GM11168 (cell line): ENCODE measurements at regions not wholly inside any gene's neighbourhood (a gene's known extent, or its start where the extent isn't known, plus 50 kb on each side); places are given as distances from the start of the nearest gene placed in this dataset.
"Not testable (repeated sequence)": the region's sequence is repeated elsewhere in the genome, so short reads cannot be mapped to it uniquely, and the experiment has no call there.

ENCODE experiments used
- in situ Hi-C: fragments of 300-500 bp; cut with MboI; formaldehyde crosslinking; loops from one replicate; pipeline ENCODE4 v1.12.0; 2022; ENCODE audit warnings: low sequenced_read_pairs; ENCODE audit not compliant: unreplicated experiment

GRCh38 chr22:49660794-49661781 is 166.6 kb downstream of the BRD1 start:
- in situ Hi-C loops = no loop called here

DNA sequence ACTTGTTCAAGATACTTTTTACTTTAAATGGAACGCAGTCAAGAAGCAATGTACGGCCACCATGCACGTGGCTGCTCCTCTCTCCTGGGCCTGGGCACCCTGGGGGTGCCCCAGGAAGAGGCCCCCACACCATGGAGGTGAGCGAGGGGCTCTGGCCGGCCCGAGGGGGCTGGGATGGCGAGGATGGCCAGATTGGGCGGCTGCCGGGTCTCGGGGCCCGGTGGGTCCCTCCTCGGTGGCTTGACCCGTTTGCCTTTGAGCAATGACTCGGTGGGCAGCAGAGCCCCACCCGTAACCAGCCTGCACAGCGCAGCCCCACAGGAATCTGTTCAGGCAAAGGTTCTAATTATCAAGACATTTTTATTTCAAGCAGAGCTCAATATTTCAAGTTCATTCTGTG is 167.4 kb downstream of the BRD1 start:
- in situ Hi-C loops = no loop called here

DNA sequence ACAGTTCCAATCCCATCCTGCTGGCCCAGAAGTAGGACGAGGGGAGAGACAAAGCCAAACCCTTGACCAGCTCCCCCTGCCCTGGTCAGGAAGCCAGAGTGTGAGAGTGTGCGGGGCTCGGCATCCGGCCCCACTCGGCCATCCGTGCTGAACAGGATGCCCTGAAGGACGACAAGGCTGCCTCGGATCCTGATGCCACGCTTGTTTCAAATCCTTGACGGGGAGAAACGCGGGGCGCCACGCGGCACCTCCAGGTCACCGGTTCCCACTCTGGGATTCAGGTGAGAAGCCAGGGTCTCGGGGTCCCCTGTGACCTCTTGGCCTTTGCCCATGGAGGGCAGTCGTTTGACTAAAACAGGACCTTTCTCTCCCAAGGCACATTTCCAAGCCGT is 167.8 kb downstream of the BRD1 start:
- in situ Hi-C loops = no loop called here

- in situ Hi-C loops = no loop called here
These were observed 168.3 kb downstream of the BRD1 start for GRCh38 chr22:49659281-49659923.

- in situ Hi-C loops = no loop called here
These were observed 168.8 kb downstream of the BRD1 start for GRCh38 chr22:49658902-49659280.

DNA sequence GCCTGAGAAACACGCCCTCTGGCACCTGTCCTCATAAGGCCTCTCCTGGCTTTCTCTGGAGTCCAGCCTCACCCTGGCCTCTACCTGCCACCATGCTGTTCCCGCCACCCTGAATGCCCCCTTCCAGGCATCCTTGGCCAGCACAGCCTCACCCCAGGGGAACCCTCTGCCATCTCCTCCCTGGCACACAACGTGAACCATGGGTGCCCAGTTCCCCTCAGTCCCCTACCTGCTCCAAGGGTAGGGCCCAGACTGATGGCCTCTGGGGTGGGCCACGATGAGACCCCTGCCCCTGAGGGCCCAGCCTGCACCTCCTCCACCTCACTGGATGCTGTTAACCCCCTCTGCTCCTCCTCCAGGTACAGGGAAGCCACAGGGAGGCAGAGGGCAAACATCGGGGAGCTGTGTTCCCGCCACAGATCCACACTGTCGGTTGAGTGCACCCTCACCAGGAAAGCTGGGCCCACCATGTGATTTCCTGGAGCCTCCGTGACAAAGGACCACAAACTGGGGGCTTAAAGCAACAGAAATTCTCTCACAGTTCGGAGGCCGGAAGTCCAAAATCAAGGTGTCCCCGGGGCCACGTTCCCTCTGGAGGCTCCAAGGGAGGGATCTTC is 169.6 kb downstream of the BRD1 start:
- in situ Hi-C loops = no loop called here

GRCh38 chr22:49657275-49657973 is 170.2 kb downstream of the BRD1 start:
- in situ Hi-C loops = no loop called here

- in situ Hi-C loops = not testable (repeated sequence)
These were observed 170.8 kb downstream of the BRD1 start for GRCh38 chr22:49656883-49657274.

DNA sequence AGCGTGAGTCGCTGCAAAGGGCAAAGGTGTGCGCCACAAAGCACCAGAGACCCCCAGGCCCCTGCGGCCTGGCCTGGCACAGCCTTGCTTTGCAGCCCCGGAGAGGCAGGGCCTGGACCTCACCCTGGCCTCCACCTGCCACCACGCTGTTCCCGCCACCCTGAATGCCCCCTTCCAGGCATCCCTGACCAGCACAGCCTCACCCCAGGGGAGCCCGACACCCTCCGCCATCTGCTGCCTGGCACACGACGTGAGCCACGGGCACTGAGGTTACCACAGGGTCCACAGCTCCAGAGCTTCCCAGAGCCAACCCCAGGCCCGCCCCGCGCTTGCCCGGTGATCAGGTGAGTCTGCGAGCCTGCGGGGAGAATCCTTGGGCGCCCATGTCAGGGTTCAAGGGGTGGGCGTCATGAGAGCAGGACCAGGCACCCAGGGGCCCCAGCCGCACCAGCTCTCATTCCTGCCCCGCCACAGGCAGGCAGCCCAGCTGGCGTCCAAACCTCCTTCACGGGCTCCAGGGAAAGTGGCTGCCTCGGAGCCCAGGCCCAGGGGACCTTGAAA is 171.3 kb downstream of the BRD1 start:
- in situ Hi-C loops = no loop called here

DNA sequence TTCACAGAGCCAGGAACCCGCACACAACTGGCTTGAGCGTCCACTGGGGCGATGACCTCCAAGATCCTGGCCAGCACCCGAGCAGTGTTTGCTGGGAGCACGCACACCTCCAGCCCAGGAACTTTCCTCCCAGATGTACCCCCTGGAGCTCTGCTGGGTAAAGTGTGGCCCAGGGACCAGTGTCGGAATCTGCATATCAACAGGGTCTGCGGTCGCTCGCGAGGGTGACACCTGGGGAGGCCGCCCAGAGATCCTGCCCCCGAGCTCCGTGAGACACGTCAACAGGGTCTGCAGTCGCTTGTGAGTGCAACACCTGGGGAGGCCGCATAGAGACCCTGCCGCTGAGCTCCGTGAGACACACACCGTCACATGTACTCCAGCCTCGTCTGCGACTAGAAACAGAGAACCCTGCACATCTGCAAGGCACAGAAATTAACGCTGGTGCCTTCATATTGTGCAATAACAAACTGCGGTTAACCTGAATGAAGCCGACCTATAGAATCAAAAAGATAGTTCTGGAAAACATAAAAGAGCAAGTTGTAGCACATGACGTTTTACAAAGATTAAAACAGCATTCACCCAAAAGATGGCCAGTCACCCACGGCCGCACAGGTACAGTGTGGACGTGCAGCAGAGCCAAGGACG is 172.4 kb downstream of the BRD1 start:
- in situ Hi-C loops = no loop called here

DNA sequence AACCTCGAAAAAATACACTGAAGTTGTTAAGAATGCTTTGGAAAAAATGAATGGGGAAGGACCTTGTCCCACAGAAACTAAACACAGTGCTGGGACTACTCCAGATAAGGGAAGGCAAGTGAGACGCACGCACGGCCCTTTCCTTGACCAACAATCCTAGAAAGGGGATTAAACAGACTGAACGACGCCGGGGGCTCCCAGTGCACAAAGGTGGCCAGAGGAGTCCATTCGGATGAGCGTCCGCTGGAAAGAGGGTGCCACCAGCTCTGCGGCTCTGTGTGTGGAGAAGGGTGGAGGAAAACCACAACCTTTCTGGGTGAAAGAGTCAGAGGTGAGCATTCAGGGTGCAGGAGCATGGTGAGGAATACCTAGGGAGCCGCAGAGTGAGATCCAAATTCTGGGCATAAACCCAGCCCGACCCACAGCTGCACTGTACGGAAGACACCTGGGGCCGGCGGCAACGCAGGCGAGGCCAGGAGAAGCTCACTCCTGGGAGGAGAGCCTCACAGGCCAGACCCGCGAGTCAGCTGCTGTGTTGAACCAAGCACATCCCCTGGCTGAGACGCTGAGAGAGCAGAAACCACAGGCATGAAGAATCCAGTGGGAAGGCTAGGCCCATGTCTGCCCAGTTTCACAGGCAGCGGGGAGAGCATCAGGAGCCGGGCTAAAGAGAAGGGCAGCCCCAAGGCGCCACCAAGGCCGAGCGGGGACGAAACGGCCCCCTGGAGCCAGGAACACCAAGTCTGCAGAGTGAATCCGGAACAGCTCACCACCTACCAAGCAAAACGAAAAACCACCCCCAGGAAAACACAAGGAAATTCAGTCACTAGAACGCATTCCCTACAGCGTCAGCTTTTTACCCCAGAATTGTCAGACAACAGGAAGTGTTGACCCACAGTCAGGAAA is 177.1 kb downstream of the BRD1 start:
- in situ Hi-C loops = no loop called here

DNA sequence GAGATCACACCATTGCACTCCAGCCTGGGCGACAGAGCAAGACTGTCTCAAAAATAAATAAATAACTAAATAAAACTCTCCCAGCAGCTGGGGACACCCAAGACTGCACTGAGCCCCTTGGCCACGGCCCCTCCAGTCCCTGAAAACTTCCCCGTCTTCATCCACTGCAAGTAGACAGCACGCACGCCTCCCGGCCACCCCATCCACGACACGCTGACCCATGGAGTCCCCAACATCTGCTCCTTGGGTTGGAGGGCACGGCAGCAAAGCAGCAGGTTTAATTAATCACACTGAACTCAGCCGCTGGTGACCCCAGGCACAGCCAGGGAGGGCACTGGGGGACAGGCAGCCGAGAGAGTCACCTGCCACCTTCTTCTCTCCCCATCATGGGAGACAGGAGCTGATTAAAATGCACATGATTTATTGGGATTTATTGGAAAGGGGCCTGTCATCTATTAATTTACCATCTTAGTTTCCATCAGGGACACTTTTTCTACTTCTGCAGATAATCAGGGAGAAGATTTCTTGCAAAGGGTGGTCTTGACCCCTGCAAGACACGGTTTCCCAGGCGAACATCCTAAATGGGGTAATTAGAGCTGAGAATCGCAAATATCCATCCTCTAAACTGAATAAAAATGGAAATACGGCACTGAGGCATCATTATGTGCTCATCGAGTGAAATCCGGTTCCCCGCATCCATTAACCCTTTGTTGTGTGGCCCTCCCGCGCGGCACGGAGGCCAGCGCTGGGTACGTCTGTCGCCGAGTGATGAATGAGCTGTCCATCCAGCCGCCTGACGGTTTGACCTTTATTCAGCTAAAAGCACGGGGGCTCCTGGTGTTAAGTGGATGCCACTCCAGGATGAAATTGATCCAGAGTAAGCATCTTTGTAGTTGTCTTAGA is 178.3 kb downstream of the BRD1 start:
- in situ Hi-C loops = no loop called here

- in situ Hi-C loops = no loop called here
These were observed 179.6 kb downstream of the BRD1 start for GRCh38 chr22:49648053-49648452.

DNA sequence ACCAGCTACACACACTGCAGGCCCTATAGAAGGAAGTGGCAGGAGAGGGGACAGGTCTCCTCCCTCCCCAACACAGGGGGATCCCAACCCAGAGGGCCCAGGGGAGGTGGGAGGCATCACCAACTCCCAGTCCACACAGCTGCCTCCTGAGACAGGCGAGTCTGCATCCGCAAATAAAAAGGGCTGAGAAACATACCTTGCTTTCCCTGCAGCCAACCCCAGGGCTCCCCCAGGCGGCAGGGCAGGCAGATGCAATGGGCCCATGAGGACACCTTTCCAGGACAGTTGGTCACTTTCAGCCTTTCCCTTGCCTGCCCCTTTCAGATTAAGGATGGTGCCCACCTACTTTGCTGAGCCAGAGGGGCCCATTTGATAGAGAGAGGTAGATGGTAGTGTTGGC is 180.0 kb downstream of the BRD1 start:
- in situ Hi-C loops = no loop called here

GRCh38 chr22:49646876-49647275 is 180.8 kb downstream of the BRD1 start:
- in situ Hi-C loops = no loop called here

DNA sequence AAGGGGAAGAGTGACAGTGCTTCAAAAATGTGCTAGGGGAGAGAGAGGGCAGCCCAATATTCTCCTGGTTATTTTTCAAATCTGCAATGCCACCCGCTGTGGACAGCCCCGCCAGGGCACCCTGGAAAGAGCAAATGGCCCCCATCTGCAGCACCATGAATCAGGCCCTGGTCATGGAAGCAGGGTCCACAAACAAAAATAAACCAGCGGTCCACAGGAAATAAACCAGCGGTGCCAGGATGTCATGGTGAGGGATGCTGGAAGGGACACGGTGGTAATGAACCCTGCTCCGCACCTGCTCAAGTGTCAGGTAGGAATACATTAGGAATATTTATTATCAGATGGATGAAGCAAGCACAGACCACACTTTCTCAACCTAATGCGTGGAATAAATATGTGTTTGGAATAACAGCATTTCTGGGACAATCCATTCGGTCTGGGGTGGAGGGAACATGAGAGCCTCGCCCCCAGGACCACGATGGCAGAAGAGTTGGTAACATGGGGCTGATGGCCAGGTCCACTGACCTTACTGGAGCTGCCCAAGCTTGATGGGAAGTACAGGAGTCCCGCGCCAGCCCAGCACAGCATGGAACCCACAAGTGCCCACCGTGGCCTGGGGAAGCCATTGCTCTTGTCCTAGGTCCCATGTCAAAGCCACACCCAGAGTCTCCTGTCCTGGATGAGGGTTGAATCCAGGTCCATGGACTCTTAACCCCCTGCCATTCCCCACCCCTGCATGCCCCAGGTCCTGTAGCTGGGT is 181.7 kb downstream of the BRD1 start:
- in situ Hi-C loops = no loop called here

DNA sequence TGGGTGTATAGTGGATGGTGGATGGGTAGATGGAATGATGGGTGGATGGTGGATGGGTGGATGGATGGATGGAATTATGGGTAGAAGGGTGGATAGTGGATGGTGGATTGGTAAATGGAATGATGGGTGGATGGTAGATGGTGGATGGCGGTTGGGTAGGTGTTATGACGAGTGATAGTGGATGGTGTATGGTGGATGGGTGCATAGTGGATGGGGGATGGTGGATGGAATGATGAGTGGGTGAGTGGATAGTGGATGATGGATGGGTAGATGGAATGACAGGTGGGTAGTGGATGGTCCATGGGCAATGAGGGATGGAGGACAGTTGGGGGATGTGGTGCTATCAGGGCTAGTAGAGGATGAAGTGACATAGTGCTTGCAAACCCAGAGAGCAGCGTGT is 182.4 kb downstream of the BRD1 start:
- in situ Hi-C loops = no loop called here
